ENCODE measurements at regions not wholly inside any gene's neighbourhood (a gene's known extent, or its start where the extent isn't known, plus 50 kb on each side); places are given as distances from the start of the nearest gene placed in this dataset.
"Not testable (repeated sequence)": the region's sequence is repeated elsewhere in the genome, so short reads cannot be mapped to it uniquely, and the experiment has no call there.

GRCh38 chr2:109718139-109718538 lies 76.0 kb upstream of the RGPD5 start:
- no peak for DNase-seq (ENCODE audit: low read depth)

GRCh38 chr2:109719871-109720270 lies 74.2 kb upstream of the RGPD5 start:
- no peak for DNase-seq (ENCODE audit: low read depth)

- DNase-seq (ENCODE audit: low read depth) = no peak
Observed at GRCh38 chr2:109720380-109721106, 73.6 kb upstream of the RGPD5 start.

GRCh38 chr2:109721135-109721534 lies 73.0 kb upstream of the RGPD5 start:
- DNase-seq (ENCODE audit: low read depth) = no peak

GRCh38 chr2:109721626-109722025 lies 72.5 kb upstream of the RGPD5 start:
- DNase-seq (ENCODE audit: low read depth) = no peak

- DNase-seq (ENCODE audit: low read depth) = no peak
Observed at GRCh38 chr2:109722026-109722425, 72.1 kb upstream of the RGPD5 start.

- not testable (repeated sequence) for DNase-seq (ENCODE audit: low read depth)
Observed at GRCh38 chr2:109722640-109723039, 71.5 kb upstream of the RGPD5 start.

- not testable (repeated sequence) for DNase-seq (ENCODE audit: low read depth)
Observed at GRCh38 chr2:109723153-109723552, 71.0 kb upstream of the RGPD5 start.

GRCh38 chr2:109724533-109725460 lies 69.3 kb upstream of the RGPD5 start:
- no peak for DNase-seq (ENCODE audit: low read depth)

GRCh38 chr2:109726379-109727270 lies 67.5 kb upstream of the RGPD5 start:
- DNase-seq (ENCODE audit: low read depth) = no peak

GRCh38 chr2:109727929-109728447 lies 66.1 kb upstream of the RGPD5 start:
- DNase-seq (ENCODE audit: low read depth) = no peak

GRCh38 chr2:109733746-109734145 lies 60.4 kb upstream of the RGPD5 start:
- not testable (repeated sequence) for DNase-seq (ENCODE audit: low read depth)

- DNase-seq (ENCODE audit: low read depth) = peak; percentile 63
Observed at GRCh38 chr2:109736177-109736827, 57.8 kb upstream of the RGPD5 start.
